GM23338 (cell line): ENCODE measurements at regions not wholly inside any gene's neighbourhood (a gene's known extent, or its start where the extent isn't known, plus 50 kb on each side); places are given as distances from the start of the nearest gene placed in this dataset.

Experiments
- ATAC-seq: fragments of 200-7000 bp; cut with Tn5 transposase; 3 replicates; pipeline ENCODE4 v1.9.1; 2020
- DNase-seq: peaks from one replicate; pipeline ENCODE4 v3.0.0-alpha.2; 2015; ENCODE audit warnings: low spot score
- H2AFZ ChIP-seq: fragments of 200-600 bp; sonication (generic); 2 replicates; pipeline ENCODE4 v1.8.0; 2016; ENCODE audit warnings: antibody characterized with exemption, mild to moderate bottlenecking, moderate library complexity
- H3F3A ChIP-seq: fragments of 200-600 bp; sonication (generic); replicated peaks from 2 replicates; pipeline ENCODE4 v1.8.0; 2017; ENCODE audit warnings: antibody characterized with exemption, mixed run types, low read depth
- H3K27ac ChIP-seq: fragments of 200-600 bp; sonication (generic); 2 replicates; pipeline ENCODE4 v1.6.1; 2016; ENCODE audit warnings: low read depth
- H3K27me3 ChIP-seq: fragments of 200-600 bp; sonication (generic); 2 replicates; pipeline ENCODE4 v1.8.0; 2016; ENCODE audit warnings: mild to moderate bottlenecking, mixed run types, moderate library complexity; ENCODE audit not compliant: insufficient read depth
- H3K36me3 ChIP-seq: fragments of 200-600 bp; sonication (generic); 2 replicates; pipeline ENCODE4 v1.8.0; 2016; ENCODE audit warnings: mild to moderate bottlenecking; ENCODE audit not compliant: insufficient read depth
- H3K4me1 ChIP-seq: fragments of 200-600 bp; sonication (generic); 2 replicates; pipeline ENCODE4 v1.8.0; 2016; ENCODE audit warnings: mild to moderate bottlenecking, moderate library complexity; ENCODE audit not compliant: insufficient read depth
- H3K4me2 ChIP-seq: fragments of 200-600 bp; sonication (generic); 2 replicates; pipeline ENCODE4 v1.7.1; 2017; ENCODE audit warnings: mixed run types
- H3K4me3 ChIP-seq: fragments of 200-600 bp; sonication (generic); 2 replicates; pipeline ENCODE4 v1.6.1; 2016; ENCODE audit warnings: mixed run types
- H3K79me2 ChIP-seq: fragments of 200-600 bp; sonication (generic); replicated peaks from 2 replicates; pipeline ENCODE4 v1.8.0; 2017; ENCODE audit warnings: mild to moderate bottlenecking; ENCODE audit not compliant: insufficient read depth
- H3K9me2 ChIP-seq: fragments of 200-600 bp; sonication (generic); 2 replicates; pipeline ENCODE4 v1.8.0; 2017; ENCODE audit not compliant: insufficient read depth
- H4K20me1 ChIP-seq: fragments of 200-600 bp; sonication (generic); replicated peaks from 2 replicates; pipeline ENCODE4 v1.8.0; 2017; ENCODE audit warnings: mild to moderate bottlenecking; ENCODE audit not compliant: insufficient read depth
- H3K27ac Mint-ChIP-seq: 2 replicates; pipeline ENCODE4 v1.8.0; 2020; ENCODE audit warnings: inconsistent platforms, mild to moderate bottlenecking, moderate library complexity, mixed read lengths
- H3K27me3 Mint-ChIP-seq: 3 replicates; pipeline ENCODE4 v1.8.0; 2022; ENCODE audit warnings: low read depth, mild to moderate bottlenecking, moderate library complexity, mixed read lengths, inconsistent platforms; ENCODE audit not compliant: insufficient read depth, poor library complexity
- H3K36me3 Mint-ChIP-seq: 3 replicates; pipeline ENCODE4 v1.8.0; 2021; ENCODE audit warnings: low read depth, mild to moderate bottlenecking, inconsistent platforms, moderate library complexity, mixed read lengths
- H3K4me1 Mint-ChIP-seq: 3 replicates; pipeline ENCODE4 v1.8.0; 2020; ENCODE audit warnings: mild to moderate bottlenecking, inconsistent platforms, mixed read lengths
- H3K4me3 Mint-ChIP-seq: 3 replicates; pipeline ENCODE4 v1.8.0; 2021; ENCODE audit warnings: moderate library complexity, mild to moderate bottlenecking, inconsistent platforms, mixed read lengths
- H3K9me3 Mint-ChIP-seq: 3 replicates; pipeline ENCODE4 v1.8.0; 2020; ENCODE audit warnings: moderate library complexity, mild to moderate bottlenecking, inconsistent platforms, mixed read lengths
- CREB1 ChIP-seq: fragments of 250-450 bp; sonication (Bioruptor Pico); IDR thresholded peaks from 2 replicates; pipeline ENCODE4 v1.5.0; 2020; ENCODE audit warnings: low read depth, mild to moderate bottlenecking, moderate library complexity
- CTCF ChIP-seq, 2 experiments: fragments of 200-600 bp in 1 of 2; sonication (generic) in 1 of 2; conservative IDR thresholded peaks; 2 replicates each; pipeline versions ENCODE4 v1.5.1 to v1.6.1; 2016 to 2017; ENCODE audit warnings: antibody characterized with exemption in 2 of 2, low read depth in 2 of 2, mild to moderate bottlenecking in 2 of 2, moderate library complexity in 1 of 2
- EZH2 ChIP-seq: fragments of 200-600 bp; sonication (generic); IDR thresholded peaks from one replicate; pipeline ENCODE4 v1.8.0; 2017; ENCODE audit warnings: antibody characterized with exemption, mild to moderate bottlenecking, low read depth; ENCODE audit not compliant: unreplicated experiment
- EZH2phosphoT487 ChIP-seq: fragments of 200-600 bp; sonication (generic); IDR thresholded peaks from one replicate; pipeline ENCODE4 v1.8.1; 2018; ENCODE audit warnings: antibody characterized with exemption; ENCODE audit not compliant: unreplicated experiment
- JUNB ChIP-seq: IDR thresholded peaks from one replicate; pipeline ENCODE4 v1.6.1; 2016; ENCODE audit warnings: antibody characterized with exemption; ENCODE audit not compliant: unreplicated experiment
- REST ChIP-seq: IDR thresholded peaks from one replicate; pipeline ENCODE4 v1.6.1; 2018; ENCODE audit warnings: antibody characterized with exemption; ENCODE audit not compliant: unreplicated experiment
- STAT1 ChIP-seq: IDR thresholded peaks from one replicate; pipeline ENCODE4 v1.6.1; 2016; ENCODE audit warnings: antibody characterized with exemption; ENCODE audit not compliant: unreplicated experiment
- ZNF114 ChIP-seq: fragments of 250-450 bp; sonication (Bioruptor Pico); IDR thresholded peaks from 2 replicates; pipeline ENCODE4 v1.5.0; 2020; ENCODE audit warnings: mild to moderate bottlenecking, moderate library complexity
- ZNF331 ChIP-seq: fragments of 250-450 bp; sonication (Bioruptor Pico); IDR thresholded peaks from 2 replicates; pipeline ENCODE4 v1.5.0; 2020; ENCODE audit warnings: low read depth, mild to moderate bottlenecking, moderate library complexity
- TF ChIP-seq, protein P1 (sequence below): IDR thresholded peaks from 2 replicates; pipeline ENCODE4 v1.6.1; 2016; ENCODE audit warnings: antibody characterized with exemption

GRCh38 chr4:8735236-8736089 is 136.2 kb downstream of the HMX1 start (continued):
- TF ChIP-seq, protein P1, sequence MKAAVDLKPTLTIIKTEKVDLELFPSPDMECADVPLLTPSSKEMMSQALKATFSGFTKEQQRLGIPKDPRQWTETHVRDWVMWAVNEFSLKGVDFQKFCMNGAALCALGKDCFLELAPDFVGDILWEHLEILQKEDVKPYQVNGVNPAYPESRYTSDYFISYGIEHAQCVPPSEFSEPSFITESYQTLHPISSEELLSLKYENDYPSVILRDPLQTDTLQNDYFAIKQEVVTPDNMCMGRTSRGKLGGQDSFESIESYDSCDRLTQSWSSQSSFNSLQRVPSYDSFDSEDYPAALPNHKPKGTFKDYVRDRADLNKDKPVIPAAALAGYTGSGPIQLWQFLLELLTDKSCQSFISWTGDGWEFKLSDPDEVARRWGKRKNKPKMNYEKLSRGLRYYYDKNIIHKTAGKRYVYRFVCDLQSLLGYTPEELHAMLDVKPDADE: no peak
- TF ChIP-seq EZH2phosphoT487: no peak
- no peak for TF ChIP-seq REST
- TF ChIP-seq ZNF331: no peak
- no peak for TF ChIP-seq EZH2

GRCh38 chr4:8732681-8733243 is 138.9 kb downstream of the HMX1 start:
- DNase-seq (no peak), ATAC-seq (no peak)
- no peak overlapping the region for H3K27ac Mint-ChIP-seq
- peaks cover 34% of the 10 kb centered on the region; the same call in 2 of the 3 replicates for H3K9me3 Mint-ChIP-seq
- no peaks in the 10 kb centered on the region for H3K9me2 ChIP-seq
- no peak for TF ChIP-seq CREB1 (CRISPR knock-in tag)
- no peak for TF ChIP-seq CTCF (conservative IDR thresholded peaks at IDR 0.05; ENCODE audit: low read depth in 2 of 2)
- no peak for TF ChIP-seq JUNB
- TF ChIP-seq STAT1: no peak
- no peak for TF ChIP-seq EZH2
- TF ChIP-seq ZNF331: no peak
- no peak for TF ChIP-seq ZNF114 (CRISPR knock-in tag)
- no peak for TF ChIP-seq EZH2phosphoT487
- no peak for TF ChIP-seq REST
- no peaks in the 10 kb centered on the region for H4K20me1 ChIP-seq
- no peaks in the 10 kb centered on the region for H3K4me1 ChIP-seq
- H2AFZ ChIP-seq: no peak overlapping the region
- no peaks in the 10 kb centered on the region for H3F3A ChIP-seq
- no peaks in the 10 kb centered on the region for H3K27me3 ChIP-seq
- H3K4me3 Mint-ChIP-seq: no peak overlapping the region
- H3K27ac ChIP-seq: no peak overlapping the region
- no peaks in the 10 kb centered on the region for H3K4me1 Mint-ChIP-seq
- peaks cover 10% of the 10 kb centered on the region; the same call in 1 of the 3 replicates for H3K36me3 Mint-ChIP-seq
- no peaks in the 10 kb centered on the region for H3K79me2 ChIP-seq
- no peak overlapping the region for H3K4me2 ChIP-seq
- no peak overlapping the region for H3K4me3 ChIP-seq
- peaks cover 12% of the 10 kb centered on the region for H3K27me3 Mint-ChIP-seq
- no peaks in the 10 kb centered on the region for H3K36me3 ChIP-seq
